ENCODE measurements at regions not wholly inside any gene's neighbourhood (a gene's known extent, or its start where the extent isn't known, plus 50 kb on each side); places are given as distances from the start of the nearest gene placed in this dataset.

- Histone ChIP-seq H3K27me3 (ENCODE audit: control insufficient read depth, insufficient read depth, low read length) (no peaks in the 10 kb centered on the region), H3K36me3 (ENCODE audit: control insufficient read depth, insufficient read depth, low read length) (no peaks in the 10 kb centered on the region), H3K4me3 (ENCODE audit: low read depth, low read length) (no peak overlapping the region)
- no peak for DNase-seq (ENCODE audit: low read depth)
- TF ChIP-seq, protein P1, sequence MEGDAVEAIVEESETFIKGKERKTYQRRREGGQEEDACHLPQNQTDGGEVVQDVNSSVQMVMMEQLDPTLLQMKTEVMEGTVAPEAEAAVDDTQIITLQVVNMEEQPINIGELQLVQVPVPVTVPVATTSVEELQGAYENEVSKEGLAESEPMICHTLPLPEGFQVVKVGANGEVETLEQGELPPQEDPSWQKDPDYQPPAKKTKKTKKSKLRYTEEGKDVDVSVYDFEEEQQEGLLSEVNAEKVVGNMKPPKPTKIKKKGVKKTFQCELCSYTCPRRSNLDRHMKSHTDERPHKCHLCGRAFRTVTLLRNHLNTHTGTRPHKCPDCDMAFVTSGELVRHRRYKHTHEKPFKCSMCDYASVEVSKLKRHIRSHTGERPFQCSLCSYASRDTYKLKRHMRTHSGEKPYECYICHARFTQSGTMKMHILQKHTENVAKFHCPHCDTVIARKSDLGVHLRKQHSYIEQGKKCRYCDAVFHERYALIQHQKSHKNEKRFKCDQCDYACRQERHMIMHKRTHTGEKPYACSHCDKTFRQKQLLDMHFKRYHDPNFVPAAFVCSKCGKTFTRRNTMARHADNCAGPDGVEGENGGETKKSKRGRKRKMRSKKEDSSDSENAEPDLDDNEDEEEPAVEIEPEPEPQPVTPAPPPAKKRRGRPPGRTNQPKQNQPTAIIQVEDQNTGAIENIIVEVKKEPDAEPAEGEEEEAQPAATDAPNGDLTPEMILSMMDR (IDR thresholded peaks at IDR 0.05; ENCODE audit: insufficient read depth, low read length, poor library complexity, severe bottlenecking), result no peak
Measured at GRCh38 chr14:86884498-86884897, 1108.5 kb downstream of the GALC start.

- TF ChIP-seq, protein P1 (IDR thresholded peaks at IDR 0.05; ENCODE audit: insufficient read depth, low read length, poor library complexity, severe bottlenecking), result no peak
- H3K4me3 ChIP-seq (ENCODE audit: low read depth, low read length), result no peak overlapping the region
- DNase-seq (ENCODE audit: low read depth), result no peak
- H3K27me3 ChIP-seq (ENCODE audit: control insufficient read depth, insufficient read depth, low read length), result no peaks in the 10 kb centered on the region
- no peaks in the 10 kb centered on the region for H3K36me3 ChIP-seq (ENCODE audit: control insufficient read depth, insufficient read depth, low read length)
Measured at GRCh38 chr14:86882818-86883217, 1110.2 kb downstream of the GALC start.

- TF ChIP-seq, protein P1 (IDR thresholded peaks at IDR 0.05; ENCODE audit: insufficient read depth, low read length, poor library complexity, severe bottlenecking), result no peak
- DNase-seq (ENCODE audit: low read depth), result no peak
- no peaks in the 10 kb centered on the region for H3K36me3 ChIP-seq (ENCODE audit: control insufficient read depth, insufficient read depth, low read length)
- no peak overlapping the region for H3K4me3 ChIP-seq (ENCODE audit: low read depth, low read length)
- H3K27me3 ChIP-seq (ENCODE audit: control insufficient read depth, insufficient read depth, low read length), result no peaks in the 10 kb centered on the region
Measured at GRCh38 chr14:86865934-86866333, 1127.0 kb downstream of the GALC start.

GRCh38 chr14:86858591-86858990, 1134.4 kb downstream of the GALC start:
- Histone ChIP-seq H3K36me3 (ENCODE audit: control insufficient read depth, insufficient read depth, low read length) (no peaks in the 10 kb centered on the region), H3K27me3 (ENCODE audit: control insufficient read depth, insufficient read depth, low read length) (no peaks in the 10 kb centered on the region), H3K4me3 (ENCODE audit: low read depth, low read length) (no peak overlapping the region)
- DNase-seq (ENCODE audit: low read depth), result no peak
- TF ChIP-seq, protein P1 (IDR thresholded peaks at IDR 0.05; ENCODE audit: insufficient read depth, low read length, poor library complexity, severe bottlenecking), result no peak

DNA sequence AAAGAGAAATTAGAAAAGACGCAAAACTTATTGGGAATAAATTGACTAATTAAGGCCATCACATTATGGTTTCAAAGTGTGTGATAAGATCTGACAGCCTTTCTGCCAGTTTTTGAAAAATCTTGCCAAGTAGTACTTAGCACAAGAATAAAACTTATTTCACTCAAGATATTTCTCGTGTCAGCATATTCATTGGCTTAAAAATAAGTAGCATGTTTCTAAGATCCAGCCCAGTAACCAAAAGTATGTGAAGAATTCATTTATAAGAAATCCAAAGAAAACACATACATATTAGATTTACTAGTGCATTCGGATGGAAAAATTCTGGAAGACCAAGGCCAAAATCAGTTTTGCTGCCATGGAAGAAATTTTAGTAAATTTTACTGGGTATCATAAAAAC, 1135.0 kb downstream of the GALC start:
- Histone ChIP-seq H3K36me3 (ENCODE audit: control insufficient read depth, insufficient read depth, low read length) (no peaks in the 10 kb centered on the region), H3K4me3 (ENCODE audit: low read depth, low read length) (no peak overlapping the region), H3K27me3 (ENCODE audit: control insufficient read depth, insufficient read depth, low read length) (no peaks in the 10 kb centered on the region)
- TF ChIP-seq, protein P1 (IDR thresholded peaks at IDR 0.05; ENCODE audit: insufficient read depth, low read length, poor library complexity, severe bottlenecking), result no peak
- no peak for DNase-seq (ENCODE audit: low read depth)

DNA sequence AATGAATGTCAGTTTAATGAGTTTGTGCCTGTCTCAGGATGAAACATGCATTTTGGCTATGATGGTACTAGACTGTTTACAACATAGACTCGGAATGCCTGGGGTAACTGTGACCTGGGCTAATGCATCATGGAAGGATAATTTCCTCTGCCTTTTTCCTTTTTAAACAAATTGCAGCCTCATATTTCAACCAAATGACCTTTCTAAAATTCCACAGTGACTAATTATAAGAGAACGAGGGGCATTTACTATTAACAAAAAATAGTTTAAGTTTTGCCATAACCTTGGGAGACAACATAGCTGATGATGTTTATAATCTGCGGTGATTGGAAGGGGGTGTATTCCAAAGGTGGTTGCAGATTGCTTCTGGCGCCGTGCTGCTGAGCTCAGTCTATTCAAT, 1140.5 kb downstream of the GALC start:
- no peak for DNase-seq (ENCODE audit: low read depth)
- no peaks in the 10 kb centered on the region for H3K36me3 ChIP-seq (ENCODE audit: control insufficient read depth, insufficient read depth, low read length)
- no peaks in the 10 kb centered on the region for H3K27me3 ChIP-seq (ENCODE audit: control insufficient read depth, insufficient read depth, low read length)
- TF ChIP-seq, protein P1 (IDR thresholded peaks at IDR 0.05; ENCODE audit: insufficient read depth, low read length, poor library complexity, severe bottlenecking), result no peak
- H3K4me3 ChIP-seq (ENCODE audit: low read depth, low read length), result no peak overlapping the region

Data from kidney epithelial cell (primary cell).